SK-N-MC (cell line): ENCODE measurements at regions not wholly inside any gene's neighbourhood (a gene's known extent, or its start where the extent isn't known, plus 50 kb on each side); places are given as distances from the start of the nearest gene placed in this dataset.

Source experiments
- DNase-seq: peaks from one replicate; pipeline ENCODE4 v3.0.0-alpha.2; 2011; ENCODE audit warnings: low read depth, low spot score
- H3K27ac ChIP-seq: fragments of 200-600 bp; sonication (generic); 2 replicates; pipeline ENCODE4 v1.5.1; 2016; ENCODE audit warnings: mixed run types
- H3K36me3 ChIP-seq: fragments of 200-600 bp; sonication (generic); 2 replicates; pipeline ENCODE4 v1.6.1; 2017; ENCODE audit warnings: antibody characterized with exemption, low read length, mixed read lengths; ENCODE audit not compliant: insufficient read depth
- H3K4me3 ChIP-seq: fragments of 200-600 bp; sonication (generic); 2 replicates; pipeline ENCODE4 v1.5.1; 2016
- H3K9ac ChIP-seq: fragments of 200-600 bp; sonication (generic); 2 replicates; pipeline ENCODE4 v1.8.0; 2017; ENCODE audit warnings: mixed run types, mixed read lengths; ENCODE audit not compliant: insufficient read length
- H3K9me3 ChIP-seq: fragments of 200-600 bp; sonication (generic); 2 replicates; pipeline ENCODE4 v1.6.1; 2017; ENCODE audit warnings: low read depth, mild to moderate bottlenecking, antibody characterized with exemption, low read length, moderate library complexity, mixed read lengths
- EZH2 ChIP-seq: fragments of 200-600 bp; sonication (generic); IDR thresholded peaks from one replicate; pipeline ENCODE4 v1.6.1; 2017; ENCODE audit warnings: antibody characterized with exemption
- FOXP2 ChIP-seq: optimal IDR thresholded peaks from 2 replicates; pipeline ENCODE3; 2011; ENCODE audit warnings: mild to moderate bottlenecking, moderate library complexity; ENCODE audit not compliant: insufficient read depth; ENCODE audit errors: extremely low read length, control extremely low read depth
- POLR2AphosphoS5 ChIP-seq: IDR thresholded peaks from 2 replicates; pipeline ENCODE4 v1.6.1; 2012; ENCODE audit warnings: mild to moderate bottlenecking, low read depth, low read length, borderline replicate concordance

DNA sequence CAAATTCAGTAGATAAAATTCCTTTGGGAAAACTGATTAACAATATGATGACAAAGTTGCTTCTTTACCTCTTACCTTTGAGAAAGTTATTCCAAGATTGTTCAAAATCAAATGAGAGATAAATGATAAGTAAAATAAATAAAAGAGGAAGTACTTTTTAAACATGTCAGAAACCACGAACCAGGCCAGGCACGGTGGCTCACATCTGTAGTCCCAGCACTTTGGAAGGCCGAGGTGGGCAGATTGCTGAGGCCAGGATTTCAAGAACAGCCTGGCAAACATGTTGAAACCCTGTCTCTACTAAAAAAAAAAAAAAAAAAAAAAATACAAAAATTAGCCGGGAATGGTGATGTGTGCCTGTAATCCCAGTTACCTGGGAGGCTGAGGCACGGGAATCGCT, 296.6 kb downstream of the HGF start:
- no peak overlapping the region for H3K9ac ChIP-seq
- H3K27ac ChIP-seq, result no peak overlapping the region
- H3K36me3 ChIP-seq, result no peaks in the 10 kb centered on the region
- TF ChIP-seq POLR2AphosphoS5 (no peak), FOXP2 (no peak), EZH2 (no peak)
- no peak for DNase-seq
- no peak overlapping the region for H3K4me3 ChIP-seq
- H3K9me3 ChIP-seq, result no peaks in the 10 kb centered on the region

DNA sequence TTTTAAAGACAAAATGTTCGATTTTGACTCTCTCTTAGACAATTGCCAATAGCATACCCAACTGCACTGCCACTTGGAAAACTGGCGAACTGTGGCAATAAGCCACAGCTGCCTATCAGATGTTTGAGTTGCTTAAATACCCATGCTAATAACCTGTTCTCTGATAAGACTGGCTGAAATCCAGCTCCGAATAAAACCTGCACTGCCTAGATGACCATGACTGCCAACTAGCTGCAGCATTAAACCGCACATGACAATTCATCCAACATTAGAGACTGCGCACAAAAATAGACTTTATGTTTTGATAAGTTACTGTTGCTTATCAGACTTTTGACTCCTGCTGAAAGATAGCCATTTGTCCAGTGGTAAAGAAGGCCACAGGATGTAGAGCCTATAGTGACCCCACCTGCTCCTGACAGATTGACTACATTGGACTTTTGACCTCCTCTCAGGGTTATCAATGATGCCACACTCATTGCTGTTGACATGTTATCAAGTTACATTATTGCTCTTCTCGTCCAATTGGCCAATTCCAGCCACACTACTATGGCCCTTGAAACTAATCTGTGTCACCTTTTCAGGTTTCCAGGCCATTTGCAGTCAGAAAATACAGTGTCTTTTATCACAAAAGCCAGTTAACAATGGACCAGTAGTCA, 299.0 kb downstream of the HGF start:
- DNase-seq, result no peak
- Histone ChIP-seq H3K27ac (no peak overlapping the region), H3K36me3 (no peaks in the 10 kb centered on the region), H3K9ac (no peak overlapping the region), H3K9me3 (no peaks in the 10 kb centered on the region), H3K4me3 (no peak overlapping the region)
- TF ChIP-seq POLR2AphosphoS5 (no peak), EZH2 (no peak)

DNA sequence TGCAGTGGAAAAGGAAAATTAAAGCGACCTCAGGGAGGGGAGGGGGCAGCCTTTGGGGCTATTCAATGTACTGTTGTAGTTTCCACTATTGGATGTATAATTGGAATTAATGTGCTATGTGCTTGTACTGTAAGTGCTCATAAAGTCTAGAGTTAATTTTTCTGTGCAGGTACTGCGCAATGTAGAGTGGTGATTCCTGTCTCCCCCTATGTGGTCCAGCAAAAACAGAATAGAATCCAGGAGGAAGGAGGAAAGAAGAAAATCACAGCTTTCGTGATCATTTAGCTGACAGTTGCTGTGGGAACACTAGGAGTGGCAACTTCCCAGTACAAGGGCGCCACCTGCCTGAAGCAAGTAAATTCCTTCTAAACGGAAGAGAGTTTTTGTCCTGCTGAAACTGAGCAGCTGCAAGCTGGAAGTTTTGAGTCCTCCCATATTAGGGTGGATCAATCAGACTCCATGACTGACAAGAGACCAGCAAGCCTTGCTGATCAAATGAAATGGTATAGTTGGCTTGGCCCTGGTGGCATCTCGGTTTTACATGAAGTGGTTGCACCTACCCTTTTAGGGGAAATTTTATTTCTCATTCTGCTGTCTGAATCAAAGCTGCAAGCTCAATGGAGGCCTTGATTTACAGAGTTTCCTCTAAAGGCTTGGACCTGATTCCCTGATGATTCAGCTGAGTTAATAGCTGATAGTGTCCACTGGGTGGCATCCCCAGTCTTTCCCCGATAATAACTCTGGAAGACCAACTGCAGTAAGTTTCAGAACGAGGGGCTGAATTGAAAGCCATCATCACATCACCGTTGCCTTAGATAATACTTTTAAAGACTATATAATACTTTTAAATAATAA, 299.8 kb downstream of the HGF start:
- no peak for TF ChIP-seq EZH2
- no peak for TF ChIP-seq POLR2AphosphoS5
- no peak for TF ChIP-seq FOXP2
- Histone ChIP-seq H3K4me3 (no peak overlapping the region), H3K27ac (no peak overlapping the region; the same call in 1 of the 2 replicates), H3K9ac (no peak overlapping the region), H3K36me3 (no peaks in the 10 kb centered on the region), H3K9me3 (no peaks in the 10 kb centered on the region)
- peak; percentile 79 for DNase-seq

DNA sequence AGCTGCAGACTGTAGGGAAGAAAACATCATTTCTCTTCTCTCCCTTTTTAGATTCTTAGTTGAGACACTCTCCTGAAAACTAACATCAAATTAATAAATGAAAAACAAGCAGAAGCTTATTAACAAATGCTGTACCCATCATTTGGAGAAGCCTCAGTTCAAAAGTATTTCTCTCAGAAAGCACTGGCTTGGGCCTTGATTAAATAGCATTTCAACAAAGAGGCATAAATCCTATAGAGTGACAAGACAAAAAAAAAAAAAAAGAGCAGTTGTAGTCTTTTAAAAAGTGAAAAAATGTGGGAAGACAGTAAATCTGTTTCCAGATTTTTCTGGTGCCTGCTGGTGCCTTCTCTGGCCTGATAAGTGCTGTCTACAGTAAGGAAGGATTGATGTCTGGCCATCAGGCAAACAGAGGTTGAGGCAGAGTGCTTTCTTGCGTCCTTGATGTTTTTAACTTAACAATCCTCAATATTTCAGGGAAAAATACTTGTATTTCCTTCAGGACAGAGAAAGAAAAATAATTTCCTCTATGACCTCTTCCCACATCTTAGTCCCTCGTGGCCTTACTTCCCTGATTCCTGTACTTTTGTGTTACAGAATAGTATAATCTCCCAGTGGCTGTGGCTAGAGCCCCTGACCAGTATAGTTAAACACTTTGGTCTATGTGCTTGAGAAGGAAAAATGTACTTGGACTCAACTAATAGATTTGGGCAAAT, 300.5 kb downstream of the HGF start:
- DNase-seq, result no peak
- no peak overlapping the region for H3K9ac ChIP-seq
- TF ChIP-seq POLR2AphosphoS5, result no peak
- TF ChIP-seq FOXP2, result no peak
- TF ChIP-seq EZH2, result no peak
- H3K4me3 ChIP-seq, result no peak overlapping the region
- H3K27ac ChIP-seq, result no peak overlapping the region; the same call in 1 of the 2 replicates
- no peaks in the 10 kb centered on the region for H3K9me3 ChIP-seq
- no peaks in the 10 kb centered on the region for H3K36me3 ChIP-seq

DNA sequence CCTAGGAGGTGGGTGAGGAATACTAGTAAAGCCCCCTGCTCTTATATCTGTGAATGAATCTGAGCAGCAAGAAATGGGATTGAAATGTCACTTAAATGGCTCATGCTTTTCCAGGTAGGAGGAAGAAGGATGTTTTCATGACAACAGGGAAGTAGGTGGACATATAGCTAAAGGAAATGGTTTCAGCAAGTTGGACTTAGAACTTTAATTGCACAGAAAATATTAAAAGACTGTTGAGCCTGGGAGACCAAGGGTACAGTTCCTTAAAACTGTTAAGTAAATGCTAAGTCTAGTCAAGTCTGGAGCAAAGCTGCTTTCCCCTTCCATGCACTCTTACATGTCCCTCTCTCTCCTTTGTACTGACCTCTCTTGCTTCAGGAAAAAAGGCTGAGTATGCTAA, 301.3 kb downstream of the HGF start:
- H3K27ac ChIP-seq, result 0 out of 2 replicates have a peak overlapping the region, but pooled peaks have one; percentile 17
- H3K9me3 ChIP-seq, result no peaks in the 10 kb centered on the region
- no peak overlapping the region for H3K9ac ChIP-seq
- no peaks in the 10 kb centered on the region for H3K36me3 ChIP-seq
- TF ChIP-seq EZH2, result no peak
- TF ChIP-seq POLR2AphosphoS5, result no peak
- TF ChIP-seq FOXP2, result no peak
- H3K4me3 ChIP-seq, result no peak overlapping the region
- no peak for DNase-seq

DNA sequence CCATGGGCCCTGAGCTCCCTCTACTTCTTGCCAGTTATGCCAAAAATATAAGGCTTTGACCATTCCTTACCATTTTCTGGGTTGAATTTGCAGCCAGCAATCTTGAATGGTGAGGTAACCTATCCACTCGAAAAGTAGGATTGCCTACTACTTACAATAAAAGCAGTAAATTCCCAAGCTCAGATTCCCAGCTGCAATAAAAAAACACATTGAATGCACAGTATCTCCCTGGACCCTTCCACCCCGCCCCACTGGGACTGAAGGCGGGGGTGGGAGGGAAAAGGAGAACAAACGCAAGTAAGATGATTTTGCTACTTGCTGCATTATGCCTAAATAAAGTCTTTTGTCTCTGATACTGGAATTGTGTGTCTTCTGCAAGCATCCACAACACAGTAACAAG, 301.9 kb downstream of the HGF start:
- DNase-seq, result no peak
- H3K27ac ChIP-seq, result 0 out of 2 replicates have a peak overlapping the region, but pooled peaks have one; percentile 29
- H3K9ac ChIP-seq, result no peak overlapping the region
- TF ChIP-seq POLR2AphosphoS5 (no peak), FOXP2 (no peak), EZH2 (no peak)
- no peak overlapping the region for H3K4me3 ChIP-seq
- no peaks in the 10 kb centered on the region for H3K36me3 ChIP-seq
- H3K9me3 ChIP-seq, result no peaks in the 10 kb centered on the region

DNA sequence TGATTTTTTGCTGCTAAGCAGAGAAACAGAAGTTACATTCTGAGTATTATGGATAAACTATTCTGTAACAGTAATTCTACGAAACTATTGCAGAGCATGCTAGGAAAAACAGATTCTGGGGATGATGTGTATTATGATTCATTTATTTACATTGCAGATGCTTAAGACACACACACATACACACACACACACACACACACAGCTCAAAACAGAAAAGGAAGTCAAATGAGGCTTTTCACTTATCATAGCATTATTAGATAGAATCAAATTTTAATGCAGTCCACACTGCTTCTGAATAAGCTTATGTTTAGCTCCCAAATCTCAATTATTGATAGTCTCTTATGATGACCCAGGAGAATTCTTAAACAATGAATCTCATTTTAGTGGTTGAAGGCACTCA, 307.2 kb downstream of the HGF start:
- Histone ChIP-seq H3K27ac (no peak overlapping the region), H3K4me3 (no peak overlapping the region), H3K36me3 (no peaks in the 10 kb centered on the region), H3K9ac (no peak overlapping the region), H3K9me3 (no peaks in the 10 kb centered on the region)
- DNase-seq, result no peak
- no peak for TF ChIP-seq FOXP2
- no peak for TF ChIP-seq POLR2AphosphoS5
- no peak for TF ChIP-seq EZH2

DNA sequence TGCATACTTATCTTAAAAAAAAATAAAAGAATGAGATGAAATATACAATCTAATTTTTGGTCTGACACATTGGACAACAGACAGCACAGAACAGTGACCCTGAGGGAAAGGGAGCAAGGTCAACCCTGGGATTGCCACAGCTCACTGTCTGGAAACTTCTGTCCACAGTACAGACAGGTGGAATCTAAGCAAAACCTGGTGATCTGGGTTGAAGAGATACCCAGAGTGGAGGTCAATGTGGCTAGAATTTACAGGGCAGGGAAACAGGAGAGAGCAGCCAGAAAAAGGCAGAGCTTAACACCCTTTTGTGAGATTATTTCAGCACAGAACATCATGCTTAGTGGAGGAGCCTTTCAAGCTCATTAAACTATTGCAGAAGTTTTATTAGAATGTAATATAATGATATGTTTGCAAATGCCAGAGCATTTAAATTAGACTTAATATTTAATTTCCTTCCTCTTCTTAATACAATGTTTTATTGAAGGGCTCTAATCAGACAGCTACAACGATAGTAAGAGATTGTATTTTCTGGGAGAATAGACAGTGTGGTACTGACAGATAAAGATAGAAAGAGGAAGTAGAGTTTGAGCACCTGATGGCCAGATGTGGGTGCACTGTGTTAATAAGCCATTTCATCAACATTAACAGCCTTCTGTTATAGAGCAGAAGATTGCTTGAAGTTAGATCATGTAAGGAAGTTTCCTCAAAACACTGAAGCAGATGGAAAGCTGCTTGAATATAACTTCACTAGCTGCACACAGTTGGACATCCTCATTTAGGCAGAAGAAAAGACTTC, 309.4 kb downstream of the HGF start:
- TF ChIP-seq POLR2AphosphoS5 (no peak), EZH2 (no peak), FOXP2 (no peak)
- DNase-seq, result no peak
- Histone ChIP-seq H3K9me3 (no peaks in the 10 kb centered on the region), H3K9ac (no peak overlapping the region), H3K36me3 (no peaks in the 10 kb centered on the region), H3K4me3 (no peak overlapping the region), H3K27ac (no peak overlapping the region)
